ENCODE measurements at regions not wholly inside any gene's neighbourhood (a gene's known extent, or its start where the extent isn't known, plus 50 kb on each side); places are given as distances from the start of the nearest gene placed in this dataset.

DNA sequence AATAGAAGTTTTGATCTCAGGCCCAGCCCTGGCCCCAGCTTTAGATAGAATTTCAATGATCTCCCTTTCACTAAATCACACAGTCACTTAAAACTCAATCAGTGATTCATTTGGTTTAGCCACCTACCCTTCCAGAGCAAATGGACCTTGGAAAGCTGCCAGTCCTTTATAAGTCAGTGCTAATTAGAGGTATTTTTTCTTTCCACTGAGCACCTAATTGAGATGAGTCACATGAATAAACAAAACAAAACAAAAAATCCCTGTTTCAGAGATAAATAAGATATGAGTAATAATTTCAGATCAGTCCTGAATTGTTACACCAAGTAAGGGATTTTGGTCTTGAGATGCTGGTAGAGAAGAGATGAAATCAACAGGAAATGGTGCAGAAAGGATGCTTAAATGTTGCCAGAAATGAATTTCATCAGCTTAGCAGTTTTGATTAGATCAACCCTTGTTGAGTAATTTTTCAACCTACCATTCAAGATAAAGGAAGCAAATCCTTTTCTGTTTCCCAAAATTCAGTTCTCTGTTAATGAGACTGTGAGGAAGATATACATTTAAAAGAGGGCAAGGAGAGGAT is 352.0 kb upstream of the COL8A1 start:
- no peak overlapping the region for H2AFZ ChIP-seq (ENCODE audit: low read length, unreplicated experiment)
- peaks cover 4% of the 10 kb centered on the region for H3K4me1 ChIP-seq (ENCODE audit: control insufficient read depth, insufficient read depth, low read length, unreplicated experiment)
- no peaks in the 10 kb centered on the region for H3K79me2 ChIP-seq (ENCODE audit: control insufficient read depth, insufficient read depth, low read length, unreplicated experiment)
- H3K27ac ChIP-seq (ENCODE audit: low read depth, low read length), result no peak overlapping the region
- H3K4me3 ChIP-seq (ENCODE audit: low read depth, low read length), result no peak overlapping the region
- no peaks in the 10 kb centered on the region for H3K36me3 ChIP-seq (ENCODE audit: insufficient read depth, low read length)
- no peaks in the 10 kb centered on the region for H3K27me3 ChIP-seq (ENCODE audit: insufficient read depth, low read length)

DNA sequence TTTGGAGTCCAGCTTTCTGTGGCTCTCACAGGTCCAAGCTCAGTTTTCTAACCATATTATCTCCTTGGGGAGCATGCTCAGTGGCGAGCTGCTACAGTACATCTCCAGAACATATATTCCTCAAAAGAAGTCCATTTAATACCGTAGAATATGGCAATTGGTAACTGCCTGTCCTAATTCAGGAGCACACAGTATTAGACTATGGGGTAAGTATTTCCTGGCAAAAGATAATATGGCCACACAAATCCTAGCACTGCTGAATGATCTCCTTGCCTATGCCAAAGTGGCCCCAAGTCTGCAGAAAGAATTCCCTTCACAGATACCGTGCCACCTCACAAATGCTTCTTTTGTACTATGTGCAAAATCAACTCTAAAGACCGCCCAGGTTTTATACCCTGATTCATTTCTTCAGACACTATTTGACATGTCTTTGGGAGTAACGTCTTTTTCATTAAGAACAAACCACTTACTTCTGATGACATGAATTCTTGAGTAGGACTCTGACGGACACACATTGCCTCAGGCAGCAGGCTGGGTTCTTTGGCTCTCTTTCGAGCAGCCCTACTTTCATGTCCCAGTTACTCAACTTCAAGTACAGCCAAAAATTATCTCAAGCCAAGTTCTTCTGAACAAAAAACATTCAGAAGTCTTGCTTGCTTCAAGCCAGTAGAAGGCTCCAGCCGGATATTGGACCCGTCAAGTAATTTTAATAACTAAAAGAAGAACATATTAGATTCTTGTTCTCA is 368.3 kb upstream of the DCBLD2 start:
- Histone ChIP-seq H3K4me3 (ENCODE audit: low read depth, low read length) (no peak overlapping the region), H3K27me3 (ENCODE audit: insufficient read depth, low read length) (no peaks in the 10 kb centered on the region), H3K36me3 (ENCODE audit: insufficient read depth, low read length) (no peaks in the 10 kb centered on the region), H3K4me1 (ENCODE audit: control insufficient read depth, insufficient read depth, low read length, unreplicated experiment) (no peaks in the 10 kb centered on the region), H3K27ac (ENCODE audit: low read depth, low read length) (no peak overlapping the region), H2AFZ (ENCODE audit: low read length, unreplicated experiment) (no peak overlapping the region), H3K79me2 (ENCODE audit: control insufficient read depth, insufficient read depth, low read length, unreplicated experiment) (no peaks in the 10 kb centered on the region)

DNA sequence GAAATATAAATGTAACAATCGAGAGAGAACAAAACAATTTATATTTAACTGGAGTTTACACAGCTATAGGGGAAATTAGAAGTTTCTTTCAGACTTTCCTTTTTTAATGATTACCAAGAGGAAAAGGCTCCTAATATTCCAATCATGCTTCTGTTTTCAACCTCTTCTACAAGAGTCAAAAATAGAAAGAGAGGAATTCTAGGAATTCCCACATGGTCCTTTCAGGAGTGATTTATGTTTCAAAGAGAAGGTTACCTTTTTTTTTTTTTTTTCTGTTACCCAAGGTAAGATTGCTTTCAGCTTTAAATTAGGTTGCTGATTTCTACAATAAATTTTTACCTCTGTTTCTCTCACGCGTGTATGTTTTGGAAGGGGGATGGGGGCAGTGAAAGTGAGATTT is 355.3 kb upstream of the DCBLD2 start:
- H3K4me3 ChIP-seq (ENCODE audit: low read depth, low read length), result no peak overlapping the region
- no peak overlapping the region for H3K27ac ChIP-seq (ENCODE audit: low read depth, low read length)

DNA sequence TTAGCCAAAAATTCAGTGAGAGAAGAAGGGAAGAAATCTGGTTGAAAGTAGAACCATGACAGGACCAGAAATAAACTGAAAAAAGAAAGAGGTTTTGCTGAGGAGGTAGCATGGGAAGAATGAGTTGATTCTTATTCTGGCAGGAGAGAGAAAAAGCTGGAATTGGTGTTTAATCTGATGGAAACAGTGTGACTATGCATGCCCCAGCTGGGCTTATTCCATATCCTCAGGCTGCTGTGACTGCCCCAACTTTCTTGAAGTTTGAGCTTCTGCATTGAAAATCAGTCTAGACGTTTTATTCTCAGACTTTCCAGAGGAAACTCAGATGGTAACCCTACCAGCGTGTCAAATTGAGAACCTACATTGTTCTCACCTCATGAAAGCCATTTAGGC is 352.5 kb upstream of the DCBLD2 start:
- no peaks in the 10 kb centered on the region for H3K79me2 ChIP-seq (ENCODE audit: control insufficient read depth, insufficient read depth, low read length, unreplicated experiment)
- H3K36me3 ChIP-seq (ENCODE audit: insufficient read depth, low read length), result 0 out of 2 replicates have a peak, but pooled peaks cover 4% of the 10 kb centered on the region
- no peak overlapping the region for H3K4me3 ChIP-seq (ENCODE audit: low read depth, low read length)
- H3K4me1 ChIP-seq (ENCODE audit: control insufficient read depth, insufficient read depth, low read length, unreplicated experiment), result peaks cover 35% of the 10 kb centered on the region
- no peak overlapping the region for H2AFZ ChIP-seq (ENCODE audit: low read length, unreplicated experiment)
- no peaks in the 10 kb centered on the region for H3K27me3 ChIP-seq (ENCODE audit: insufficient read depth, low read length)
- no peak overlapping the region for H3K27ac ChIP-seq (ENCODE audit: low read depth, low read length)

More for the DNA sequence above, 355.3 kb upstream of the DCBLD2 start:
- Histone ChIP-seq H3K27me3 (ENCODE audit: insufficient read depth, low read length) (no peaks in the 10 kb centered on the region), H3K79me2 (ENCODE audit: control insufficient read depth, insufficient read depth, low read length, unreplicated experiment) (no peaks in the 10 kb centered on the region), H3K36me3 (ENCODE audit: insufficient read depth, low read length) (0 out of 2 replicates have a peak, but pooled peaks cover 4% of the 10 kb centered on the region), H2AFZ (ENCODE audit: low read length, unreplicated experiment) (no peak overlapping the region), H3K4me1 (ENCODE audit: control insufficient read depth, insufficient read depth, low read length, unreplicated experiment) (peaks cover 7% of the 10 kb centered on the region)

DNA sequence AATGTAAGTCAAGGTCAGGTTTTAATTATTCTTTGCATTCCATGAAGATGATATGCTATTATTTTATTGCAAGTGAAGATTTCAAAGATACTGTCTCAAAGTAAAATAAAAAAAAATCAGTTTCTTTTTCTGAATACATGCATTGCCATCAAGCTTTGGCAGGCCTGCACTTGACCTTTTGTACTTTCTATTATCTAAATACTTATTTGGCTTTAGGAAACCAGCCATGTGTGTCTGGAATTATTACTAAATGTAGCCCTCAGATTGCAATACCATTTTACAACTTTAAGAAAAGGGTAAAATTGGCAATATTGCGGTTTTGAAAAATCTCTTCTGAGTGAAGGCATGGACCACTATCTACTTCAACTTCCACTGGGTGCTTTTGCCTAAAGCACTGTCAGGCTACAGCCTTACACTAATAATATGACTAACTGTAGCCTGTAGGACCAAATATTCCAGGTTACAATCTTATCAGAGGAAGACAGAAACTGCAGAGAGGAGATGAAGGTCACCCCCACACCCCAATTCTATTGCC is 349.4 kb upstream of the DCBLD2 start:
- no peaks in the 10 kb centered on the region for H3K27me3 ChIP-seq (ENCODE audit: insufficient read depth, low read length)
- 0 out of 2 replicates have a peak overlapping the region, but pooled peaks have one; percentile 4 for H3K4me3 ChIP-seq (ENCODE audit: low read depth, low read length)
- no peaks in the 10 kb centered on the region for H3K79me2 ChIP-seq (ENCODE audit: control insufficient read depth, insufficient read depth, low read length, unreplicated experiment)
- peak overlapping the region; percentile 96 for H3K27ac ChIP-seq (ENCODE audit: low read depth, low read length)
- peaks cover 65% of the 10 kb centered on the region for H3K4me1 ChIP-seq (ENCODE audit: control insufficient read depth, insufficient read depth, low read length, unreplicated experiment)
- H3K36me3 ChIP-seq (ENCODE audit: insufficient read depth, low read length), result no peaks in the 10 kb centered on the region
- H2AFZ ChIP-seq (ENCODE audit: low read length, unreplicated experiment), result no peak overlapping the region

DNA sequence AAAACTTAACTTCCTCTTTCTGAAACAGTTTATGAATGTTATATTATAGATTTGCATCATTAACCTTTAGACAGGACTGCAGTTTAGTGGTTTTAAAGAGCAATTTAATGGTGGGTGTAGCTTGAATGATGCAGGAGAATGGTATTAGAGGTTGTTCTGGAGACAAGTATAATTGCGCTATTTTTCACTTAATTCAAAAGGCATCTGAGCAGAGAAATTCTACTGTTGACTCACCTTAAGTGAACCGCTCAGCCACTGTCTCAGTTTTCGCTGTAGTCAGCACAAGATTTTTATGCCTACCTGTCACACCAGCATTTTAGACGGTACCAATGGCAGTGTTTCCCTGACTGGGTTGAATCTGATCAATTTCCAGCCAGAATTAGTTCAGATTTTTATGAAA is 348.8 kb upstream of the DCBLD2 start:
- Histone ChIP-seq H3K36me3 (ENCODE audit: insufficient read depth, low read length) (no peaks in the 10 kb centered on the region), H3K79me2 (ENCODE audit: control insufficient read depth, insufficient read depth, low read length, unreplicated experiment) (no peaks in the 10 kb centered on the region), H3K4me1 (ENCODE audit: control insufficient read depth, insufficient read depth, low read length, unreplicated experiment) (peaks cover 67% of the 10 kb centered on the region), H3K27ac (ENCODE audit: low read depth, low read length) (peak overlapping the region; percentile 96), H3K4me3 (ENCODE audit: low read depth, low read length) (peak overlapping the region; percentile 1; the same call in 1 of the 2 replicates), H2AFZ (ENCODE audit: low read length, unreplicated experiment) (no peak overlapping the region), H3K27me3 (ENCODE audit: insufficient read depth, low read length) (no peaks in the 10 kb centered on the region)

DNA sequence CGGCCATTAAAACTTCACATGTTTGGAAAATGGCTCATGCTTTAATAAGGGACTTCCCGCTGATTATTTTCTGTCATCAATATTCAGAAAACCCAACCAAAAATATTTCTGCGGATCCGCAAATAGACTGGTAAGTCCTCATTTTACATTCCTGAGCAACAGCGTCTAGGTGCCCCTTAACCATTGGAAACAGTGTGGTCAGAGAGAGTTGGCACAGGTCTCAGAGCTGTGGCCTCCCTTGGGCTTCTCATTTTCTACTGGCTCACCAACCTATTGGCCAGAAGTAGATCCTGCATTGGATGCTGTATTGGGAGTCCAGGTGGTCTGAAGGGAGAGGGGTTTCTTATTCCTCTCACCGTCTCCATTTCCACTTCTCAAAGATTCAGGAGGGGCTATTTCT is 348.1 kb upstream of the DCBLD2 start:
- peak overlapping the region; percentile 81 for H2AFZ ChIP-seq (ENCODE audit: low read length, unreplicated experiment)
- no peaks in the 10 kb centered on the region for H3K27me3 ChIP-seq (ENCODE audit: insufficient read depth, low read length)
- H3K4me1 ChIP-seq (ENCODE audit: control insufficient read depth, insufficient read depth, low read length, unreplicated experiment), result peaks cover 67% of the 10 kb centered on the region
- peak overlapping the region; percentile 1; the same call in 1 of the 2 replicates for H3K4me3 ChIP-seq (ENCODE audit: low read depth, low read length)
- no peaks in the 10 kb centered on the region for H3K79me2 ChIP-seq (ENCODE audit: control insufficient read depth, insufficient read depth, low read length, unreplicated experiment)
- H3K27ac ChIP-seq (ENCODE audit: low read depth, low read length), result peak overlapping the region; percentile 96
- no peaks in the 10 kb centered on the region for H3K36me3 ChIP-seq (ENCODE audit: insufficient read depth, low read length)

DNA sequence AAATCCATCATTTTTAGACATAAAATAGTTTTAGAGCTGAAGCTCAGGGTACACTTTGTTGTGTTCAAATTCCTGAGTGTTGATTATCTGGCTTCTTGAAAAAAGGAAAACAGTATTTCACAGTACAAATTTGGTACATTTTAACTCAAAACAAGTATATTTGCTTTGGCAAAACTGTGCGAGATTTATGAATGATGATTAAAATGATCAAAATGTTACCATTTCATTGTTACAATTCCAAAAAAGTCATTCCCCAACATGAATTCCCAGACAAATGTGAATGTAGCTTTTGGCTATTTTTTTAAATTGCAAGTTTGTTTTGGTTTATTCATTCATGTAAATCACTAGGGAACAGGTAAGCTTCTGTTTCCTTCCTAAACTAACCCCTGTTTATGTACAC is 347.4 kb upstream of the DCBLD2 start:
- Histone ChIP-seq H2AFZ (ENCODE audit: low read length, unreplicated experiment) (peak overlapping the region; percentile 81), H3K27me3 (ENCODE audit: insufficient read depth, low read length) (no peaks in the 10 kb centered on the region), H3K36me3 (ENCODE audit: insufficient read depth, low read length) (no peaks in the 10 kb centered on the region), H3K4me3 (ENCODE audit: low read depth, low read length) (0 out of 2 replicates have a peak overlapping the region, but pooled peaks have one; percentile 2), H3K27ac (ENCODE audit: low read depth, low read length) (peak overlapping the region; percentile 96), H3K4me1 (ENCODE audit: control insufficient read depth, insufficient read depth, low read length, unreplicated experiment) (peaks cover 67% of the 10 kb centered on the region), H3K79me2 (ENCODE audit: control insufficient read depth, insufficient read depth, low read length, unreplicated experiment) (no peaks in the 10 kb centered on the region)

DNA sequence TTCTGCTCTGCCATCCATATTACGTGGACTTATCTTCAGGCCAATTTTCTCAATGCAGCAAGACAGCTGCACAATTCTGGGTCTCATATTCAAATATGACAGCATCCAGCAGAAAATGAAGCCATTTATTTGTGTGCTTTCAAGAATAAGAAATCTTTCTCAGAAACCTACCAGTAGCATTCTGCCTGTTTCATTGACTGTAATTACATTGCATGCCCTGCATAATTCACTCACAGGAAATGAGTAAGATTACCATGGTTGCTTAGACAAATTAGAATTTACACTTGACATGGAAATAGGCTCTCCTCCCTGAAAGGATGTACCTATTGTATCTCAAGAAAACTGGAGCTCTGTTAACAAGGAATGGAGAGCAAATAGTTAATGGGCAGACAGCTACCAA is 346.6 kb upstream of the DCBLD2 start:
- Histone ChIP-seq H3K79me2 (ENCODE audit: control insufficient read depth, insufficient read depth, low read length, unreplicated experiment) (no peaks in the 10 kb centered on the region), H2AFZ (ENCODE audit: low read length, unreplicated experiment) (peak overlapping the region; percentile 54), H3K27ac (ENCODE audit: low read depth, low read length) (peak overlapping the region; percentile 96), H3K27me3 (ENCODE audit: insufficient read depth, low read length) (no peaks in the 10 kb centered on the region), H3K4me1 (ENCODE audit: control insufficient read depth, insufficient read depth, low read length, unreplicated experiment) (peaks cover 62% of the 10 kb centered on the region), H3K4me3 (ENCODE audit: low read depth, low read length) (peak overlapping the region; percentile 17; the same call in 1 of the 2 replicates), H3K36me3 (ENCODE audit: insufficient read depth, low read length) (no peaks in the 10 kb centered on the region)

DNA sequence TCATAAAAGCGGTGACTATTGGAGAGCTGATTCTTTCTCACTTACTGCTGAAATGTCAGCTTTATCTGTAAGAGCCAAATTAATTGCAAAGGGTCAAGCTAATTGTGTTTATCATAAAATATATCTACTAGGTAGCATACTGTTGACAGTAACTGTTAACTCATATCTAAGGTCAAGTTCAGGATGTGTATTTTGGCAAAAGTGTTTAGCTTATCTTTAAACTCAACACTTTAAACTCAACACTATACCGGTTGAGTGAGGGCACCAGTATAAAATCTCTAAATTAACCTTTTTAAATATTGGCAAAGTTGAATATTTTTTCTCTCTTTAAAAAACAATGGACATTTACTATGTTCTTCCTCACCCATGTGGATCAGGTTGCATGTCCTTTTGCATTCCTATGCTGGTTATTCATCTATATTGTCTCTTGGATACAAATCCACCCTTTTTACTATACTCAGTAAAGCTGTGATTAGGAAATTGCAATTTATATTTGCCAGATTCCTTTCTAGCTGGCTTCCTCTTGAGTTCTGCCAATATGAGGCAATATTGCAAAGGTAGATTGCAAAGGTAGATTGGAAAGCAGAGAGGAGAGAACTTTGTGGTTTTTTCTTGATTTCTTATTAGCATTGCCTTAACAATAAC is 344.6 kb upstream of the DCBLD2 start:
- no peaks in the 10 kb centered on the region for H3K36me3 ChIP-seq (ENCODE audit: insufficient read depth, low read length)
- no peaks in the 10 kb centered on the region for H3K27me3 ChIP-seq (ENCODE audit: insufficient read depth, low read length)
- H3K4me3 ChIP-seq (ENCODE audit: low read depth, low read length), result peak overlapping the region; percentile 36
- H3K27ac ChIP-seq (ENCODE audit: low read depth, low read length), result peak overlapping the region; percentile 96
- H3K4me1 ChIP-seq (ENCODE audit: control insufficient read depth, insufficient read depth, low read length, unreplicated experiment), result peaks cover 54% of the 10 kb centered on the region
- H3K79me2 ChIP-seq (ENCODE audit: control insufficient read depth, insufficient read depth, low read length, unreplicated experiment), result no peaks in the 10 kb centered on the region
- peak overlapping the region; percentile 70 for H2AFZ ChIP-seq (ENCODE audit: low read length, unreplicated experiment)
